ENCODE measurements at regions not wholly inside any gene's neighbourhood (a gene's known extent, or its start where the extent isn't known, plus 50 kb on each side); places are given as distances from the start of the nearest gene placed in this dataset.

DNA sequence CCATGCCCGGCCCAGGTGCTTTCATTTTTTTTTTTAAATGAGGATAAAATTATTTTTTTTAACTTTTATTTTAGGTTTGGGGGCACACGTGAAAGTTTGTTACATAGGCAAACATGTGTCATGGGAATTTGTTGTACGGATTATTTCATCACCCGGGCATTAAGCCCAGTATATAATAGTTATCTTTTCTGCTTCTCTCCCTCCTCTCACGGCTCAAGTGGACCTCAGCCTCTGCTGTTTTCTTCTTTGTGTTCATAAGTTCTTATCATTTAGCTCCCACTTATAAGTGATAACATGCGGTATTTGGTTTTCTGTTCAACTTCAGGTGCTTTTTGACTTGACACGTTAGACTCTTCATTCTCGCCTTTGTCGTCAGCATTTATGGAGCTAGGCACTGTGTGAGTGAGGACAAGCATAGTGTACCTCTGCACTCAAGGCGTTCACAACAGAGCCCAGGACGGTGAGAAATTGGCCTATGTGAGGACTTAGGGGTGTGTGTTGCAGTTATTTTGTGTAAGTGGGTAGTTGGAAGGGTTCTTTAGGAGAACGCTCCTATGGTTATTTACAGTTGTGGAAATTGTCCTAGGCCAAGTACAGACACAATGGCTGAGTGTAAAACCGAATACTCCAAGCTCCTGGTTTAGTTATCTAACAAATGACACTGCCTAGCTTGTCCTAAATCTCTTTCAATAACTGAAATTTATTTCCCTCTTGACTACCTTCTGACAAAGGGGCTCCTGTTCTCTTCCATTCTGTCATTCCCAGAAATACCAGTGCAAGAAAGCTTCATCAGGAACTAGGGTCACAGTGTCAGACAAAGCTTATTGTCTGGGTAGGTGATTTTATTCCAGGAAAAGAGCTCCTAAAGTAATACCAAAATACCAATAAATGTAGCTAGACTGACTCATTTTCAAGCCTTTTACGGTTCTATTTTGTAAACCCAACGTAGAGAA, 200.5 kb upstream of the PRICKLE1 start:
- Histone ChIP-seq H3K4me3 (ENCODE audit: low read length) (no peak overlapping the region), H3K9ac (ENCODE audit: low read length) (no peak overlapping the region), H3K27me3 (ENCODE audit: insufficient read depth, low read depth, low read length) (no peaks in the 10 kb centered on the region), H3K4me2 (ENCODE audit: low read length) (no peak overlapping the region), H2AFZ (ENCODE audit: low read depth, low read length) (no peak overlapping the region), H4K20me1 (ENCODE audit: insufficient read depth) (no peaks in the 10 kb centered on the region), H3K36me3 (ENCODE audit: insufficient read depth, low read length) (no peaks in the 10 kb centered on the region), H3K27ac (ENCODE audit: low read length) (no peak overlapping the region), H3K9me3 (ENCODE audit: low read length) (no peaks in the 10 kb centered on the region), H3K79me2 (replicated peaks; ENCODE audit: insufficient read depth, low read length) (no peaks in the 10 kb centered on the region), H3K9me2 (ENCODE audit: insufficient read depth, low read length) (no peaks in the 10 kb centered on the region), H3F3A (ENCODE audit: insufficient read depth, low read length, poor library complexity, severe bottlenecking) (no peaks in the 10 kb centered on the region)
- TF ChIP-seq SMC3 (conservative IDR thresholded peaks at IDR 0.05; ENCODE audit: poor library complexity) (no peak), MXI1 (conservative IDR thresholded peaks at IDR 0.05; ENCODE audit: poor library complexity, severe bottlenecking) (no peak), RAD21 (conservative IDR thresholded peaks at IDR 0.05) (no peak), EZH2 (IDR thresholded peaks at IDR 0.05; ENCODE audit: borderline replicate concordance, insufficient read depth, low read length, poor library complexity, severe bottlenecking) (no peak), TAF1 (IDR thresholded peaks at IDR 0.05; ENCODE audit: low read depth) (no peak), POLR2AphosphoS5 (IDR thresholded peaks at IDR 0.05) (no peak), EP300 (conservative IDR thresholded peaks at IDR 0.05; ENCODE audit: poor library complexity, severe bottlenecking) (no peak)
- TF ChIP-seq, protein P1, sequence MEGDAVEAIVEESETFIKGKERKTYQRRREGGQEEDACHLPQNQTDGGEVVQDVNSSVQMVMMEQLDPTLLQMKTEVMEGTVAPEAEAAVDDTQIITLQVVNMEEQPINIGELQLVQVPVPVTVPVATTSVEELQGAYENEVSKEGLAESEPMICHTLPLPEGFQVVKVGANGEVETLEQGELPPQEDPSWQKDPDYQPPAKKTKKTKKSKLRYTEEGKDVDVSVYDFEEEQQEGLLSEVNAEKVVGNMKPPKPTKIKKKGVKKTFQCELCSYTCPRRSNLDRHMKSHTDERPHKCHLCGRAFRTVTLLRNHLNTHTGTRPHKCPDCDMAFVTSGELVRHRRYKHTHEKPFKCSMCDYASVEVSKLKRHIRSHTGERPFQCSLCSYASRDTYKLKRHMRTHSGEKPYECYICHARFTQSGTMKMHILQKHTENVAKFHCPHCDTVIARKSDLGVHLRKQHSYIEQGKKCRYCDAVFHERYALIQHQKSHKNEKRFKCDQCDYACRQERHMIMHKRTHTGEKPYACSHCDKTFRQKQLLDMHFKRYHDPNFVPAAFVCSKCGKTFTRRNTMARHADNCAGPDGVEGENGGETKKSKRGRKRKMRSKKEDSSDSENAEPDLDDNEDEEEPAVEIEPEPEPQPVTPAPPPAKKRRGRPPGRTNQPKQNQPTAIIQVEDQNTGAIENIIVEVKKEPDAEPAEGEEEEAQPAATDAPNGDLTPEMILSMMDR (IDR thresholded peaks at IDR 0.05; ENCODE audit: poor library complexity, severe bottlenecking) = no peak
- TF ChIP-seq, protein P2, sequence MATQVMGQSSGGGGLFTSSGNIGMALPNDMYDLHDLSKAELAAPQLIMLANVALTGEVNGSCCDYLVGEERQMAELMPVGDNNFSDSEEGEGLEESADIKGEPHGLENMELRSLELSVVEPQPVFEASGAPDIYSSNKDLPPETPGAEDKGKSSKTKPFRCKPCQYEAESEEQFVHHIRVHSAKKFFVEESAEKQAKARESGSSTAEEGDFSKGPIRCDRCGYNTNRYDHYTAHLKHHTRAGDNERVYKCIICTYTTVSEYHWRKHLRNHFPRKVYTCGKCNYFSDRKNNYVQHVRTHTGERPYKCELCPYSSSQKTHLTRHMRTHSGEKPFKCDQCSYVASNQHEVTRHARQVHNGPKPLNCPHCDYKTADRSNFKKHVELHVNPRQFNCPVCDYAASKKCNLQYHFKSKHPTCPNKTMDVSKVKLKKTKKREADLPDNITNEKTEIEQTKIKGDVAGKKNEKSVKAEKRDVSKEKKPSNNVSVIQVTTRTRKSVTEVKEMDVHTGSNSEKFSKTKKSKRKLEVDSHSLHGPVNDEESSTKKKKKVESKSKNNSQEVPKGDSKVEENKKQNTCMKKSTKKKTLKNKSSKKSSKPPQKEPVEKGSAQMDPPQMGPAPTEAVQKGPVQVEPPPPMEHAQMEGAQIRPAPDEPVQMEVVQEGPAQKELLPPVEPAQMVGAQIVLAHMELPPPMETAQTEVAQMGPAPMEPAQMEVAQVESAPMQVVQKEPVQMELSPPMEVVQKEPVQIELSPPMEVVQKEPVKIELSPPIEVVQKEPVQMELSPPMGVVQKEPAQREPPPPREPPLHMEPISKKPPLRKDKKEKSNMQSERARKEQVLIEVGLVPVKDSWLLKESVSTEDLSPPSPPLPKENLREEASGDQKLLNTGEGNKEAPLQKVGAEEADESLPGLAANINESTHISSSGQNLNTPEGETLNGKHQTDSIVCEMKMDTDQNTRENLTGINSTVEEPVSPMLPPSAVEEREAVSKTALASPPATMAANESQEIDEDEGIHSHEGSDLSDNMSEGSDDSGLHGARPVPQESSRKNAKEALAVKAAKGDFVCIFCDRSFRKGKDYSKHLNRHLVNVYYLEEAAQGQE (IDR thresholded peaks at IDR 0.05; ENCODE audit: borderline replicate concordance) = no peak

DNA sequence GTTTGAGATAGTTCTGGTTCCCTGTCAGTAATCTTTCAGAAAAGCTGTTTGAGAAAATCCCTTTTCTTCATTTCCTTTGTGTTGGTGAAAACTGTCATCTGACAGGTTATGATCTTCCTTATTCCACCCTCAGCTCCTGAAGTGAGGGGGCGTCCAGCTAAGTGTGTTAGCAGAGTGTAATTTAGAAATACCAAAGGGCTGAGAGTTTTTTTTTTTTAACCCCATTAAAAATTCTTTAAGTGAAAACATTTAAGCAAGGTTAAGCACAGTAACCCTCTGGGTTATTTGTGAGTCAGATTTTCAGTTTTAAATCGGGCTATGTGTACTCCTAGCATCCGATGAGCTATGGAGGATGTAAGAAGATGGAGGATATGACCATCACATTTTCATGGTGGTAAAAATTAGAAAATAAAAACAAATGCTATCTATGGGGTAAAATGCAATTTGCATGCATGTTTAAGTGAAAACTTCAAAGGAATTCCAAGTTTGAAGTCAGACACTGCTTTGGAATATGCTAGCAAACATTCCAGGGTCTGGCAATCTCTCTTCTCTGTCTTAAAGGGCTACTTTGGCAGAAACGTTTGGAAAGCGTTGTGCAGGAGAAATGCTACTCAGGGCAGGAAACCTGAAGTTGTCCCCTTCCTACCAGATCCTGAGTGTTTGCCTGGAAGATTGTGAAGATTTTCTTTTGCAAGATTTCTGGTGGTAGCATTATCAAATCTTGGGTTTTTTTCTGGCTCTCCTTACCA, 197.0 kb upstream of the PRICKLE1 start:
- H3K4me3 ChIP-seq (ENCODE audit: low read length) = no peak overlapping the region
- no peaks in the 10 kb centered on the region for H3K36me3 ChIP-seq (ENCODE audit: insufficient read depth, low read length)
- H3K79me2 ChIP-seq (replicated peaks; ENCODE audit: insufficient read depth, low read length) = no peaks in the 10 kb centered on the region
- H3K27me3 ChIP-seq (ENCODE audit: insufficient read depth, low read depth, low read length) = no peaks in the 10 kb centered on the region
- no peak overlapping the region for H2AFZ ChIP-seq (ENCODE audit: low read depth, low read length)
- H3K9me3 ChIP-seq (ENCODE audit: low read length) = no peaks in the 10 kb centered on the region
- no peaks in the 10 kb centered on the region for H3F3A ChIP-seq (ENCODE audit: insufficient read depth, low read length, poor library complexity, severe bottlenecking)
- TF ChIP-seq EP300 (conservative IDR thresholded peaks at IDR 0.05; ENCODE audit: poor library complexity, severe bottlenecking) = no peak
- no peak for TF ChIP-seq TAF1 (IDR thresholded peaks at IDR 0.05; ENCODE audit: low read depth)
- TF ChIP-seq, protein P1 (IDR thresholded peaks at IDR 0.05; ENCODE audit: poor library complexity, severe bottlenecking) = no peak
- TF ChIP-seq, protein P2 (IDR thresholded peaks at IDR 0.05; ENCODE audit: borderline replicate concordance) = no peak
- no peak for TF ChIP-seq SMC3 (conservative IDR thresholded peaks at IDR 0.05; ENCODE audit: poor library complexity)
- TF ChIP-seq EZH2 (IDR thresholded peaks at IDR 0.05; ENCODE audit: borderline replicate concordance, insufficient read depth, low read length, poor library complexity, severe bottlenecking) = no peak
- TF ChIP-seq MXI1 (conservative IDR thresholded peaks at IDR 0.05; ENCODE audit: poor library complexity, severe bottlenecking) = no peak
- no peak for TF ChIP-seq POLR2AphosphoS5 (IDR thresholded peaks at IDR 0.05)
- TF ChIP-seq RAD21 (conservative IDR thresholded peaks at IDR 0.05) = no peak
- H3K9ac ChIP-seq (ENCODE audit: low read length) = no peak overlapping the region
- peak overlapping the region; percentile 2 for H3K27ac ChIP-seq (ENCODE audit: low read length)
- no peak overlapping the region for H3K4me2 ChIP-seq (ENCODE audit: low read length)
- no peaks in the 10 kb centered on the region for H3K9me2 ChIP-seq (ENCODE audit: insufficient read depth, low read length)
- H4K20me1 ChIP-seq (ENCODE audit: insufficient read depth) = no peaks in the 10 kb centered on the region
